ENCODE measurements at regions not wholly inside any gene's neighbourhood (a gene's known extent, or its start where the extent isn't known, plus 50 kb on each side); places are given as distances from the start of the nearest gene placed in this dataset.
"Not testable (repeated sequence)": the region's sequence is repeated elsewhere in the genome, so short reads cannot be mapped to it uniquely, and the experiment has no call there.

- Mint-ChIP-seq H3K27me3 (ENCODE audit: insufficient read depth) (no peaks in the 10 kb centered on the region), H3K4me1 (ENCODE audit: low read depth) (no peaks in the 10 kb centered on the region), H3K36me3 (ENCODE audit: low read depth) (no peaks in the 10 kb centered on the region), H3K9me3 (no peaks in the 10 kb centered on the region), H3K4me3 (no peak overlapping the region), H3K27ac (no peak overlapping the region)
- no peak for DNase-seq (ENCODE audit: low spot score)
- intact Hi-C loops (cut with micrococcal nuclease), result no loop called here
Observed at GRCh38 chr11:122423886-122424285, 231.6 kb upstream of the UBASH3B start.

- Mint-ChIP-seq H3K4me3 (no peak overlapping the region), H3K27me3 (ENCODE audit: insufficient read depth) (no peaks in the 10 kb centered on the region)
Observed at GRCh38 chr11:122423273-122423672, 232.2 kb upstream of the UBASH3B start.

GRCh38 chr11:122422682-122423081 is 232.8 kb upstream of the UBASH3B start:
- Mint-ChIP-seq H3K27ac (no peak overlapping the region), H3K4me3 (no peak overlapping the region), H3K4me1 (ENCODE audit: low read depth) (no peaks in the 10 kb centered on the region), H3K36me3 (ENCODE audit: low read depth) (no peaks in the 10 kb centered on the region), H3K27me3 (ENCODE audit: insufficient read depth) (no peaks in the 10 kb centered on the region), H3K9me3 (peaks cover 3% of the 10 kb centered on the region)
- intact Hi-C loops (cut with micrococcal nuclease), result no loop called here
- DNase-seq (ENCODE audit: low spot score), result no peak

More at GRCh38 chr11:122423273-122423672, 232.2 kb upstream of the UBASH3B start:
- no peak overlapping the region for H3K27ac Mint-ChIP-seq
- H3K36me3 Mint-ChIP-seq (ENCODE audit: low read depth), result no peaks in the 10 kb centered on the region
- no peaks in the 10 kb centered on the region for H3K4me1 Mint-ChIP-seq (ENCODE audit: low read depth)
- DNase-seq (ENCODE audit: low spot score), result no peak
- intact Hi-C loops (cut with micrococcal nuclease), result no loop called here
- H3K9me3 Mint-ChIP-seq, result no peaks in the 10 kb centered on the region

- intact Hi-C loops (cut with micrococcal nuclease), result no loop called here
- Mint-ChIP-seq H3K27ac (no peak overlapping the region), H3K36me3 (ENCODE audit: low read depth) (no peaks in the 10 kb centered on the region), H3K27me3 (ENCODE audit: insufficient read depth) (no peaks in the 10 kb centered on the region), H3K4me1 (ENCODE audit: low read depth) (no peaks in the 10 kb centered on the region), H3K9me3 (peaks cover 3% of the 10 kb centered on the region), H3K4me3 (no peak overlapping the region)
- no peak for DNase-seq (ENCODE audit: low spot score)
Observed at GRCh38 chr11:122421702-122422101, 233.8 kb upstream of the UBASH3B start.

DNA sequence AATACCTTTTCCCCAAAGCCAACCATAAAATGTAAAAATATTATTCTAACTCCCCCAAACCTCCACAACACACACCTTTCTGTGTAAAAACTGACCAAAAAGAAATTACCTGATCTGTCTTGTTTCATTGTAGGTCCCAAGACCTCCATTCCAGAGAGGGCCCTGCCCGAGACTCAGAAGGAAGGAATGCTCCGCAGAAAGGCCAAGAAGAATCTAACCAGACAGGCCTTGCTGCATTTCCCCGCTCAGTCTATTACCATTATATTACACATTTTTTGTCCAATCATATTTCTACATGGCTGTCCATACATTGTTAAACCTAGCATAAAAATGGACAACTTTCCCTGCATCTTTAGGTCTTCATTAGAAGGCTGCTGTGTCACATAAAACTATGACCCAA is 237.5 kb upstream of the UBASH3B start:
- Mint-ChIP-seq H3K4me3 (no peak overlapping the region), H3K36me3 (ENCODE audit: low read depth) (no peaks in the 10 kb centered on the region), H3K27ac (no peak overlapping the region), H3K27me3 (ENCODE audit: insufficient read depth) (no peaks in the 10 kb centered on the region), H3K9me3 (peaks cover 8% of the 10 kb centered on the region), H3K4me1 (ENCODE audit: low read depth) (no peaks in the 10 kb centered on the region)
- no peak for DNase-seq (ENCODE audit: low spot score)
- intact Hi-C loops (cut with micrococcal nuclease), result no loop called here

GRCh38 chr11:122414406-122415018 is 241.0 kb upstream of the UBASH3B start:
- no peaks in the 10 kb centered on the region for H3K36me3 Mint-ChIP-seq (ENCODE audit: low read depth)
- no peaks in the 10 kb centered on the region for H3K4me1 Mint-ChIP-seq (ENCODE audit: low read depth)
- H3K27ac Mint-ChIP-seq, result no peak overlapping the region

DNA sequence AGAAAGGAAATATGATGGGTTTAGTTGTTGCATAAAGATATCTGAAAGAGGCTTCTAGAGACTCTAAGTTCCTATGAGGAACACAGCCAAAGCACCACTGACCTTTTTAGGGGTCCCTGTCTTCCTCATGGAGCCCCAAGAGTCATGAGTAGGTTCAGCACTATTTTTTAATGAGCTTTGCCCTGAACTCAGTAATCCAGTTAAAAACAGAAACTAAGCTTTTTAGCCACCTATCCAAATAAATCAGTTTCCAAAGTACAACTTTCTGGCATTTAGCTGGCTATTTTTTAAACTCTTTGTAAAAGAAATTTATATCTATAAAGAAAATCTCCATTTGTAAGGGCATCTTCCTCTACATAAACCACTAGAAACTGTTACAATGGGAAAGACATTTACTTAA is 241.8 kb upstream of the UBASH3B start:
- H3K27me3 Mint-ChIP-seq (ENCODE audit: insufficient read depth), result no peaks in the 10 kb centered on the region
- H3K36me3 Mint-ChIP-seq (ENCODE audit: low read depth), result no peaks in the 10 kb centered on the region
- intact Hi-C loops (cut with micrococcal nuclease), result no loop called here
- H3K4me1 Mint-ChIP-seq (ENCODE audit: low read depth), result no peaks in the 10 kb centered on the region
- no peak for DNase-seq (ENCODE audit: low spot score)
- peaks cover 8% of the 10 kb centered on the region for H3K9me3 Mint-ChIP-seq
- H3K27ac Mint-ChIP-seq, result no peak overlapping the region
- no peak overlapping the region for H3K4me3 Mint-ChIP-seq

More at GRCh38 chr11:122414406-122415018, 241.0 kb upstream of the UBASH3B start:
- peaks cover 8% of the 10 kb centered on the region for H3K9me3 Mint-ChIP-seq
- intact Hi-C loops (cut with micrococcal nuclease), result no loop called here
- DNase-seq (ENCODE audit: low spot score), result no peak
- H3K4me3 Mint-ChIP-seq, result no peak overlapping the region
- H3K27me3 Mint-ChIP-seq (ENCODE audit: insufficient read depth), result no peaks in the 10 kb centered on the region

GRCh38 chr11:122412581-122412980 is 242.9 kb upstream of the UBASH3B start:
- Mint-ChIP-seq H3K36me3 (ENCODE audit: low read depth) (no peaks in the 10 kb centered on the region), H3K27me3 (ENCODE audit: insufficient read depth) (no peaks in the 10 kb centered on the region), H3K9me3 (peaks cover 5% of the 10 kb centered on the region), H3K27ac (no peak overlapping the region), H3K4me1 (ENCODE audit: low read depth) (no peaks in the 10 kb centered on the region), H3K4me3 (no peak overlapping the region)
- intact Hi-C loops (cut with micrococcal nuclease), result no loop called here
- no peak for DNase-seq (ENCODE audit: low spot score)

DNA sequence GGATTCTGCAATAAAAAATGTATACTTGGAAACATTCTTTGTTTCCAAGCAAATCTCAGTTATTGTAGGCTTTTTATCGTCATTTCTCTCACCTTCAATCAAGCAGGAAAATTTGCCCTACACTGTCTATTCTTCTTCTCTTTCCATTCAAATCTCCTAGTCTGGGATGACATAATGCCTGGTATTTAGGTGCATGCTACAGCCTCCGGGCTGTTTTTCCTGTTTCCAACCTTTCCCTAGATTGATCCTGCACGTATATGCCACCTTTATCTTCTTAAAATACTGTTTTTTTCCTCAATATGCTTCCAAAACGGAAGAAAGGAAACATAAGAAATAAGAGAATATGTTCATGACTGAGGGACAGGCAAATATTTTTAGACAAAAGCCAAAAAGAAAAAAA is 249.1 kb upstream of the UBASH3B start:
- Mint-ChIP-seq H3K9me3 (no peaks in the 10 kb centered on the region), H3K27ac (no peak overlapping the region), H3K4me1 (ENCODE audit: low read depth) (no peaks in the 10 kb centered on the region), H3K27me3 (ENCODE audit: insufficient read depth) (no peaks in the 10 kb centered on the region), H3K4me3 (no peak overlapping the region), H3K36me3 (ENCODE audit: low read depth) (no peaks in the 10 kb centered on the region)
- DNase-seq (ENCODE audit: low spot score), result no peak
- intact Hi-C loops (cut with micrococcal nuclease), result no loop called here

DNA sequence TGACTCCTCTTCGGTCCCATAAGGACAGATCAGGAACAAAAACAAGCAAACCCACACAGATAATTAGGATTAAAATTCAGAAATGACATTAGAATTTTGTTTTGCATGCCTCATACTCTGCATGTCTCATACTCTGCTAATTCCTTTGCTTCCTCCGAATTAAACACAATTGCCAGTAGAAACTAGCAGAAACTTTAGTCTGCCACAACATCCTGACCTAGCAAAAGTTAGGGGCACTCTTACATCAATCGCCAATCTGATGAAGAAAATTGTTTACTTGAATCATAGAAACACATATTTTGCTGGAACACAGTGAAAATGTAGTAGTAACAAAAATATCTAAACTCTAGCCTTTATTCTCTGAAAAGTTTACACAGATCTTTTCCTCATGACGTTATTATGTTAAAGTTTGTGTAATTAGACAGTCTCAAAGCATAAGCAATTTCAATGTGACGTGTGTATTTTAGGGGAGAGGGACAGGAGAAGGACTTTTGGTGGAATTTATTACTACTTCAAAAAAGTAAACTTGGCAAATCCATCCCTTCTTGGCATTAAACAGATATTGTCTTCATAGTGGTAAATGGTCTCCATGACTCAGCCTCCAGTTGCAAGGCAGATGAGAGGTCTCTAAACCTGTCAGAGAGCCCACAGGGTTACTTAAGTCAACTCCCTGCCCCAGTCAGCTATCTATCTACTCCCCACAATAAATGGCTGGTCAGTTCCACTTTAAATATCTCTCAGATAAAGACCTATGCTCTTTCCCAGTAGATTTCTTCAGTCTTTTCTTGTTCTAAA is 249.8 kb upstream of the UBASH3B start:
- no peak overlapping the region for H3K27ac Mint-ChIP-seq
- DNase-seq (ENCODE audit: low spot score), result no peak
- no peaks in the 10 kb centered on the region for H3K27me3 Mint-ChIP-seq (ENCODE audit: insufficient read depth)
- H3K9me3 Mint-ChIP-seq, result no peaks in the 10 kb centered on the region
- H3K4me3 Mint-ChIP-seq, result no peak overlapping the region
- intact Hi-C loops (cut with micrococcal nuclease), result no loop called here
- H3K36me3 Mint-ChIP-seq (ENCODE audit: low read depth), result no peaks in the 10 kb centered on the region
- H3K4me1 Mint-ChIP-seq (ENCODE audit: low read depth), result no peaks in the 10 kb centered on the region

DNA sequence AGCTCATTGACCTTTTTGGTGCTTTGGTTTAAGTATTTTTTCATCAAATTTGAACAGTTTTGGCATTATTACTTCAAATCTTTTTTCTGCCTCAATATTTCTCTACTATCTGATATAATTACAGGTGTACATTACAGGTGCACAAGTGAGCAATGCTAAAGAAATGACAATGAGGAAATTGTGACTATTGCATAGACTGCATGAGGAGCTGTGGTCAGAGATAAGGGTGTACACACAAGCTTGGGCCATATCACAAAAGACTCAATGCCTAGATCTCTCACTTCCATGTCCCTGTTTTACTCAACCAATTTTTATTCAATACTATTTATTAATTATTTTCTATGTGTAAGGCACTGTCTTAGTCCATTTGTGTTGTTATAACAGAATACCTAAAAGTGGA is 251.0 kb upstream of the UBASH3B start:
- intact Hi-C loops (cut with micrococcal nuclease), result no loop called here
- H3K9me3 Mint-ChIP-seq, result no peaks in the 10 kb centered on the region
- H3K4me1 Mint-ChIP-seq (ENCODE audit: low read depth), result no peaks in the 10 kb centered on the region
- no peak overlapping the region for H3K27ac Mint-ChIP-seq
- no peak for DNase-seq (ENCODE audit: low spot score)
- H3K4me3 Mint-ChIP-seq, result no peak overlapping the region
- no peaks in the 10 kb centered on the region for H3K36me3 Mint-ChIP-seq (ENCODE audit: low read depth)
- no peaks in the 10 kb centered on the region for H3K27me3 Mint-ChIP-seq (ENCODE audit: insufficient read depth)

DNA sequence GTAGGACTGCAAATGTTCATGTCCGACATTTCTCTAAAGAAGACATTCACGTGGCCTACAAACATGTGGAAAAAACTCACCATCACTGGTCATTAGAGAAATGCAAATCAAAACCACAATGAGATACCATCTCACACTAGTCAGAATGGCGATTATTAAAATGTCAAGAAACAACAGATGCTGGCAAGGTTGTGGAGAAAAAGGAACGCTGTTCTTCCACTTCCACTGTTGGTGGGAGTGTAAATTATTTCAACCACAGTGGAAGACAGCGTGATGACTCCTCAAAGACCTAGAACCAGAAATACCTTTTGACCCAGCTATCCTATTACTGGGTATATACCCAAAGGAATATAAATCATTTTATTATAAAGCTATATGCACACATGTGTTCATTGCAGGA is 253.9 kb upstream of the UBASH3B start:
- H3K27ac Mint-ChIP-seq; H3K36me3 Mint-ChIP-seq (ENCODE audit: low read depth); H3K9me3 Mint-ChIP-seq; intact Hi-C loops (cut with micrococcal nuclease); DNase-seq (ENCODE audit: low spot score); H3K27me3 Mint-ChIP-seq (ENCODE audit: insufficient read depth); H3K4me1 Mint-ChIP-seq (ENCODE audit: low read depth); H3K4me3 Mint-ChIP-seq: not testable (repeated sequence)

GRCh38 chr11:122399375-122399774 is 256.1 kb upstream of the UBASH3B start:
- intact Hi-C loops (cut with micrococcal nuclease), result no loop called here
- Mint-ChIP-seq H3K4me3 (no peak overlapping the region), H3K36me3 (ENCODE audit: low read depth) (no peaks in the 10 kb centered on the region), H3K4me1 (ENCODE audit: low read depth) (peaks cover 7% of the 10 kb centered on the region), H3K27me3 (ENCODE audit: insufficient read depth) (no peaks in the 10 kb centered on the region), H3K9me3 (no peaks in the 10 kb centered on the region), H3K27ac (no peak overlapping the region)
- DNase-seq (ENCODE audit: low spot score), result no peak

Measured in activated T-helper 1 cell treated with anti-CD3 and anti-CD28 coated beads, Interleukin-12 subunit alpha, Interleukin-12 subunit beta, Interleukin-2, Interleukin-4 antibody, amounts not matched to agents 30 ng/mL and 10 ng/mL and 1 ng/mL, durations not matched to agents 14 hours and 24 hours and 36 hours (primary cell).